GM23338 (cell line): ENCODE measurements at regions not wholly inside any gene's neighbourhood (a gene's known extent, or its start where the extent isn't known, plus 50 kb on each side); places are given as distances from the start of the nearest gene placed in this dataset.

Experiments used
- ATAC-seq: fragments of 200-7000 bp; cut with Tn5 transposase; 3 replicates; pipeline ENCODE4 v1.9.1; 2020
- DNase-seq: peaks from one replicate; pipeline ENCODE4 v3.0.0-alpha.2; 2015; ENCODE audit warnings: low spot score
- H2AFZ ChIP-seq: fragments of 200-600 bp; sonication (generic); 2 replicates; pipeline ENCODE4 v1.8.0; 2016; ENCODE audit warnings: antibody characterized with exemption, mild to moderate bottlenecking, moderate library complexity
- H3F3A ChIP-seq: fragments of 200-600 bp; sonication (generic); replicated peaks from 2 replicates; pipeline ENCODE4 v1.8.0; 2017; ENCODE audit warnings: antibody characterized with exemption, mixed run types, low read depth
- H3K27ac ChIP-seq: fragments of 200-600 bp; sonication (generic); 2 replicates; pipeline ENCODE4 v1.6.1; 2016; ENCODE audit warnings: low read depth
- H3K27me3 ChIP-seq: fragments of 200-600 bp; sonication (generic); 2 replicates; pipeline ENCODE4 v1.8.0; 2016; ENCODE audit warnings: mild to moderate bottlenecking, mixed run types, moderate library complexity; ENCODE audit not compliant: insufficient read depth
- H3K36me3 ChIP-seq: fragments of 200-600 bp; sonication (generic); 2 replicates; pipeline ENCODE4 v1.8.0; 2016; ENCODE audit warnings: mild to moderate bottlenecking; ENCODE audit not compliant: insufficient read depth
- H3K4me1 ChIP-seq: fragments of 200-600 bp; sonication (generic); 2 replicates; pipeline ENCODE4 v1.8.0; 2016; ENCODE audit warnings: mild to moderate bottlenecking, moderate library complexity; ENCODE audit not compliant: insufficient read depth
- H3K4me2 ChIP-seq: fragments of 200-600 bp; sonication (generic); 2 replicates; pipeline ENCODE4 v1.7.1; 2017; ENCODE audit warnings: mixed run types
- H3K4me3 ChIP-seq: fragments of 200-600 bp; sonication (generic); 2 replicates; pipeline ENCODE4 v1.6.1; 2016; ENCODE audit warnings: mixed run types
- H3K79me2 ChIP-seq: fragments of 200-600 bp; sonication (generic); replicated peaks from 2 replicates; pipeline ENCODE4 v1.8.0; 2017; ENCODE audit warnings: mild to moderate bottlenecking; ENCODE audit not compliant: insufficient read depth
- H3K9me2 ChIP-seq: fragments of 200-600 bp; sonication (generic); 2 replicates; pipeline ENCODE4 v1.8.0; 2017; ENCODE audit not compliant: insufficient read depth
- H4K20me1 ChIP-seq: fragments of 200-600 bp; sonication (generic); replicated peaks from 2 replicates; pipeline ENCODE4 v1.8.0; 2017; ENCODE audit warnings: mild to moderate bottlenecking; ENCODE audit not compliant: insufficient read depth
- H3K27ac Mint-ChIP-seq: 2 replicates; pipeline ENCODE4 v1.8.0; 2020; ENCODE audit warnings: inconsistent platforms, mild to moderate bottlenecking, moderate library complexity, mixed read lengths
- H3K27me3 Mint-ChIP-seq: 3 replicates; pipeline ENCODE4 v1.8.0; 2022; ENCODE audit warnings: low read depth, mild to moderate bottlenecking, moderate library complexity, mixed read lengths, inconsistent platforms; ENCODE audit not compliant: insufficient read depth, poor library complexity
- H3K36me3 Mint-ChIP-seq: 3 replicates; pipeline ENCODE4 v1.8.0; 2021; ENCODE audit warnings: low read depth, mild to moderate bottlenecking, inconsistent platforms, moderate library complexity, mixed read lengths
- H3K4me1 Mint-ChIP-seq: 3 replicates; pipeline ENCODE4 v1.8.0; 2020; ENCODE audit warnings: mild to moderate bottlenecking, inconsistent platforms, mixed read lengths
- H3K4me3 Mint-ChIP-seq: 3 replicates; pipeline ENCODE4 v1.8.0; 2021; ENCODE audit warnings: moderate library complexity, mild to moderate bottlenecking, inconsistent platforms, mixed read lengths
- H3K9me3 Mint-ChIP-seq: 3 replicates; pipeline ENCODE4 v1.8.0; 2020; ENCODE audit warnings: moderate library complexity, mild to moderate bottlenecking, inconsistent platforms, mixed read lengths
- CREB1 ChIP-seq: fragments of 250-450 bp; sonication (Bioruptor Pico); IDR thresholded peaks from 2 replicates; pipeline ENCODE4 v1.5.0; 2020; ENCODE audit warnings: low read depth, mild to moderate bottlenecking, moderate library complexity
- CTCF ChIP-seq, 2 experiments: fragments of 200-600 bp in 1 of 2; sonication (generic) in 1 of 2; conservative IDR thresholded peaks; 2 replicates each; pipeline versions ENCODE4 v1.5.1 to v1.6.1; 2016 to 2017; ENCODE audit warnings: antibody characterized with exemption in 2 of 2, low read depth in 2 of 2, mild to moderate bottlenecking in 2 of 2, moderate library complexity in 1 of 2
- ETS1 ChIP-seq: IDR thresholded peaks from 2 replicates; pipeline ENCODE4 v1.6.1; 2016; ENCODE audit warnings: antibody characterized with exemption
- EZH2 ChIP-seq: fragments of 200-600 bp; sonication (generic); IDR thresholded peaks from one replicate; pipeline ENCODE4 v1.8.0; 2017; ENCODE audit warnings: antibody characterized with exemption, mild to moderate bottlenecking, low read depth; ENCODE audit not compliant: unreplicated experiment
- EZH2phosphoT487 ChIP-seq: fragments of 200-600 bp; sonication (generic); IDR thresholded peaks from one replicate; pipeline ENCODE4 v1.8.1; 2018; ENCODE audit warnings: antibody characterized with exemption; ENCODE audit not compliant: unreplicated experiment
- JUNB ChIP-seq: IDR thresholded peaks from one replicate; pipeline ENCODE4 v1.6.1; 2016; ENCODE audit warnings: antibody characterized with exemption; ENCODE audit not compliant: unreplicated experiment
- NANOG ChIP-seq: IDR thresholded peaks from 2 replicates; pipeline ENCODE4 v1.6.1; 2016; ENCODE audit warnings: antibody characterized with exemption, borderline replicate concordance
- POLR2AphosphoS5 ChIP-seq: IDR thresholded peaks from 2 replicates; pipeline ENCODE4 v1.6.1; 2016; ENCODE audit warnings: antibody characterized with exemption, low read depth
- REST ChIP-seq: IDR thresholded peaks from one replicate; pipeline ENCODE4 v1.6.1; 2018; ENCODE audit warnings: antibody characterized with exemption; ENCODE audit not compliant: unreplicated experiment
- STAT1 ChIP-seq: IDR thresholded peaks from one replicate; pipeline ENCODE4 v1.6.1; 2016; ENCODE audit warnings: antibody characterized with exemption; ENCODE audit not compliant: unreplicated experiment
- ZNF114 ChIP-seq: fragments of 250-450 bp; sonication (Bioruptor Pico); IDR thresholded peaks from 2 replicates; pipeline ENCODE4 v1.5.0; 2020; ENCODE audit warnings: mild to moderate bottlenecking, moderate library complexity
- ZNF331 ChIP-seq: fragments of 250-450 bp; sonication (Bioruptor Pico); IDR thresholded peaks from 2 replicates; pipeline ENCODE4 v1.5.0; 2020; ENCODE audit warnings: low read depth, mild to moderate bottlenecking, moderate library complexity
- ZNF462 ChIP-seq: fragments of 250-450 bp; sonication (Bioruptor Pico); IDR thresholded peaks from 2 replicates; pipeline ENCODE4 v1.5.0; 2020; ENCODE audit warnings: mild to moderate bottlenecking, moderate library complexity

GRCh38 chr17:69884846-69885245, 190.2 kb upstream of the KCNJ16 start:
- Histone ChIP-seq H3K27me3 (no peaks in the 10 kb centered on the region), H3F3A (no peaks in the 10 kb centered on the region), H4K20me1 (no peaks in the 10 kb centered on the region), H3K9me2 (no peaks in the 10 kb centered on the region), H3K4me2 (no peak overlapping the region), H3K79me2 (no peaks in the 10 kb centered on the region), H2AFZ (no peak overlapping the region), H3K4me3 (no peak overlapping the region), H3K36me3 (no peaks in the 10 kb centered on the region), H3K27ac (no peak overlapping the region), H3K4me1 (no peaks in the 10 kb centered on the region)
- H3K36me3 Mint-ChIP-seq = no peaks in the 10 kb centered on the region
- H3K9me3 Mint-ChIP-seq = no peaks in the 10 kb centered on the region
- H3K4me3 Mint-ChIP-seq = no peak overlapping the region
- no peak for DNase-seq
- no peaks in the 10 kb centered on the region for H3K27me3 Mint-ChIP-seq
- H3K27ac Mint-ChIP-seq = no peak overlapping the region
- no peak for TF ChIP-seq ETS1
- no peak for TF ChIP-seq REST
- TF ChIP-seq POLR2AphosphoS5 = no peak
- no peak for TF ChIP-seq ZNF462 (CRISPR knock-in tag)
- no peak for TF ChIP-seq STAT1
- no peak for TF ChIP-seq EZH2
- no peak for TF ChIP-seq NANOG
- TF ChIP-seq EZH2phosphoT487 = no peak
- TF ChIP-seq JUNB = no peak
- TF ChIP-seq ZNF331 (CRISPR knock-in tag) = no peak
- TF ChIP-seq CREB1 (CRISPR knock-in tag) = no peak
- TF ChIP-seq CTCF (conservative IDR thresholded peaks at IDR 0.05; ENCODE audit: low read depth in 2 of 2) = no peak
- no peak for TF ChIP-seq ZNF114 (CRISPR knock-in tag)
- ATAC-seq = no peak
- H3K4me1 Mint-ChIP-seq = no peaks in the 10 kb centered on the region
